ENCODE measurements at regions not wholly inside any gene's neighbourhood (a gene's known extent, or its start where the extent isn't known, plus 50 kb on each side); places are given as distances from the start of the nearest gene placed in this dataset.

DNA sequence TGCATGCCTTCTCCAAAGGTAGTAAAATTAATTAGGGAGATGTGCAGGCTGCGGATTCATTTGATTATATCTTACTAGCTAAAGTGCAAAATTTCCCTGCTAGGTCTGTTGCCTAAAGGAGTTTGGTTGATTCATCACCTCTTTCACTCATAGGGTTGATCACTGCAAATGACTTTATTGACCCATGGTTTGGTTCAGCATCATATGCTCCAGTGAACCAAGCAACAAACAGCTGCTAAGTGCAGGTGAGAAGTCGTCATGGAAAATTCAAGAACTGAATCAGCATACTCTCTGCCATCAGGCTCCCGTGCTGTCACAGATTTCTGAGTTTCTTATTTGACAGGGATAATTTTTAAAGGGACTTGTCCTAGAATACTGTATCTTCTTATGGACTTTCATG lies 571.8 kb upstream of the CDH18 start:
- DNase-seq (ENCODE audit: low read depth), result no peak

DNA sequence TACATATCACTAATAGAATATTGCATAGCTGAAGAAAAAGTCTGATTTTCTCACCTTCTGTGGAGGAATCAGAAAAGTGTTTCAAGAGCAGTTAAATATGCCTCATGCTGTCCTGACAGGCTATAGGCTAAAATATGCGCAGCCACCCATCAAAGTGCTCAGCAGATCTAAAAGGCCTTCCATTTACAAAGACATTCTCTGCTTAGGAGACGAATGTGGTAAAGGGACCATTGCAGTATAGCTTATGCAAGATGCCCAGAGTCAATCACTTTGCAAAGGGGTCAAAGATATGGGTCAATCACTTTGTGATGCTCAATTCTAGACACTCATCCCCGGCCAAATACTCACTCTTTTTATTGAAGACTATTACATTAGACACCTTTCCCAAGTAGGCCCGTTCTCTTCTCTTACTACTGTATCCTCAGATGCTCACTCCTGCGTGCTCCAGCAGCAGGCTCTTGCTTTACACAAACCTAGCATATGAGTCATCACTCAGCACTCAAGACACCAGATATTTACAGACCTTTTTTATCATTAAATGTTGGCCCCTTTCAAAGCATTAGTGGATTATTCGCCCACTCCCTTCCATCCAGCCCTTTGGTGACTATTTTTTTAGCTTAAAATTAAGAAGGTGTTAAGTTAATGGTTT lies 568.2 kb upstream of the CDH18 start:
- DNase-seq (ENCODE audit: low read depth), result no peak

DNA sequence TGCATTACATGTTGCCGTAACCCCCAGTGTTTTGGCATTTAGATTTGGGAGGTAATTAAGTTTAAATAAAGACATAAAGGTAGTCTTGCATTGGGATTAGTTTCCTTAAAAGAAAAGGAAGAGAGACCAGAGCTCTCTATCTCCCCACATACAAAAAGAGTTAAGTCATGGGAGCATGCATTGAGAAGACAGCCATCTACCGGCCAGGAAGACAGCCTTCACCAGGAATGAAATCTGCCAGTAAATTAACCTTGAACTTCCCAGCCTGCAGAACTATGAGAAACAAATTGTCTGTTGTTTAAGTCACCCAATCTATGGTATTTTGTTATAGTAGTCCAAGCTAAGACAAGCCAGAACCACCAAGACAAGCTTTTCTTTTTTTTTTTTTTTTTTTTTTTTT lies 567.0 kb upstream of the CDH18 start:
- no peak for DNase-seq (ENCODE audit: low read depth)

DNA sequence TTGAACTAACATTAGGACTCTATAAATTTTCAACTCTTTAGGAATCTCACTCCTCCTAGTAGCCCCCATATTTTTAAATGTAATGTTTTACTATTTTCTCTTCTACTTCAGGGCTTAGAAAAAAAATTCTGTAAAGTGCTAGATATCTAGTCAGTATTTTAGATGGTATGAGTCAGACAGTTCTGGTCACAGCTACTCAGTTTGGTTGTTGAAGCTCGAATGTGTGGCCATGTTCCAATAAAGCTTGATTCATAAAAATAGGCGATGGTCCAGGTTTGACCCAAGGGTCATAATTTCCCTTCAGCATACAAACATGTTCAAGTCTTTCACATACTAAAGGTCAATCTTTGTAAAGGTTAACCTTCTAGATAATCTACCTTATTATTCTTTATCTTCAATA lies 566.0 kb upstream of the CDH18 start:
- DNase-seq (ENCODE audit: low read depth), result no peak

DNA sequence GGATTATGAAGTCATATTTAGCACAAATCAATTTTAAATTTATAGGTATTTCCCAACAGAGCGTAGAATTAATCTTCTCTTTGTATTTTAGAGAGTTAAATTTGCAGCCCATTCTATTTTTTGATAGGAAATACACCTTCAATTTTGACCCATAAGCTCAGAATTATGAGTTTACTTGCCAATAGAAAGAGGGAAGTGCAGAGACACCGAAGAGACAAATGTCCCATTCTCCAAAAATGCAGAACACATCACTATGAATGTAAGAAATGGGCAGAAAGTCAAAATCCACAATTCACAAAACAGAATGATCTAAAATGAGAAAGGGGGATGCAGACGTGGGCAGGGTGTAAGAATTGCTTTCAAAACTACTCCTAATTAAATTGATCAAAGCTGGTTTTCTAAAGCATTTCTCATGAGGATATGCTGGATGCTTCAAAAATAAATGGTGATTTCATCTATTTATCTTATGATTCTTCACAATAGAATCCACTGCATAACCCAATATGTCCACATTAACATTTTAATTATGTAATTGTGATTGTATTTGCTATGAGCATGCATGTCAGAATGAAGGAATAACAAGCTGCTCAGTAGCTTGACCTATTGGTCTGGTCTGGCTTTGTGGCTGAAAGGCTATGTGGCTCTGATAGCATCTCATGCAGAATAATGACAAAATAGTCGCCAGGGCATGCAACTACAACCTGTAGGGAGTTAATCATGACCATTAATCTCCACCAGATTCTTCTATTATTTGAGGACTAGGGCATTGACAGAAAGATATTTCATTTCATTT lies 550.1 kb upstream of the CDH18 start:
- DNase-seq (ENCODE audit: low read depth), result no peak

DNA sequence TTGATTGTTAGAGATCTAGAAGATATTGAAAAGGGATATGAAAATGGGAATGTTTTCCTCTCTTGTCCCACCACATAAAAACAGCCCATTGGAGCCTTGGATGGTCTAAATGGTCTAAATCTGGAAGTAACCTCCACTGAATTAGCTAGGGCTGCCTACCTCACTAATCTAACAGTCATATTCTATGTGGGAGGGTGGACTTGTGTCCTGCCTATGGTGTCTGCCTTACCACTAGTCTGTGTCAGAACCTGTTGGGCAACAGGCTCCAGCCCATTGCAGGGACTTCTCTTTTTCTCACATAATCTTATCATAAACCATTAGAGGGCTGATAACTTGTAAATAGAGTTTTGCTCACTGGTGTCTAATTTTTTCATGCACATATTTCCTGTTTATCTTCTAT lies 548.8 kb upstream of the CDH18 start:
- no peak for DNase-seq (ENCODE audit: low read depth)

DNA sequence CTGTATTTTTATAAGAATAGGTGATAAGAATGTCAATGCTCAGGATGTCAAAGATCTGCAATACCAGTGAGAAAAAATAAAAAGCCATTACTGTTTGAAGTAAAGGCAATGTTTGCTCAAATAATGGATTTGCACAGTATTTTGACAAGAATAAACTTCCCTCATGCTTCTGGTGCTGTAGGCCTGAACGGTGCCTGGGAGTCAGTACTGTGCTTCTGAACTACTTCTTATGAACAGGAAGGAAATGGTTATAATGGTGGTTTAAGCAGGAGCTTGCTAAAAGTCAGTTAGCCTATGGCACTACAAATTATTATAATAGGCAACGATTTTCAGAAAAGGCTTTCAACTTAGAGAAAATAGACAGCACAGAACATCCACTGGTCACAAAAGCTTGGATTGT lies 548.3 kb upstream of the CDH18 start:
- DNase-seq (ENCODE audit: low read depth), result no peak

DNA sequence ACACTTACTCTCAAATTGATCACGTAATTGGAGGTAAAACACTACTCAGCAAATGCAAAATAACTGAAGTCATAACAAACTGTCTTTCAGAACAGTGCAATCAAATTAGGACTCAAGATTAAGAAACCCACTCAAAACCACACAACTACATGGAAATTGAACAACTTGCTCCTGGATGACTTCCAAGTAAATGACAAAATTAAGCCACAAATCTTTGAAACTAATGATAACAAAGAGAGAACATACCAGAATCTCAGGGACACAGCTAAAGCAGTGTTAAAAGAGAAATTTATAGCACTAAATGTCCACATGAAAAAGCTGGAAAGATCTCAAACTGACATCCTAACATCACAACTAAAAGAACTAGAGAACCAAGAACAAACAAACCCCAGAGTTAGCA lies 540.5 kb upstream of the CDH18 start:
- DNase-seq (ENCODE audit: low read depth), result no peak

DNA sequence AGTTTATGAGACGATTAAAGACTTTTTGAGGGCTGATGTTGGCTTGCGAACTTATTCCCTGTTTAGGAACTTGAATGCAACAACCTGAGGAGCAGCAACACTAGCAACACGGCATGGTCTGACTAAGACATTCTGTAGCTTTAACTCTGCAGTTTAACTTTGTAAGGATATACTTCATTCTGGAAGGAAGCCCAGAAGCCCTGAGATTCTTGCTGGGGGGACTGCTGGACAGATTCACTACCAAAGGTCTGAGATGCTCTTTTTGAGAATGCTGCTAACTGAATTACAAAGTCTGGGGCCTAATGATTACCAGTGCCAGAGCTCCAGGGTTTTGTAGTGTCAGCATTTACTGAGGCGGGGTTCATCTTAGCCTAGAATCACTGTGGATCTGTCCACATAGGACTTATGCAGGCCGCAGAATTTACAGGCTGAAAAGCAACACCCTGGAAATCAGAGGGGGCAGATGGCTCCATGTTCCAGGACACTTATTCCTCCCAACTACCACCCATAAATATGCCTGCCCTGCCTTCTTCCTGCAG lies 537.1 kb upstream of the CDH18 start:
- no peak for DNase-seq (ENCODE audit: low read depth)

DNA sequence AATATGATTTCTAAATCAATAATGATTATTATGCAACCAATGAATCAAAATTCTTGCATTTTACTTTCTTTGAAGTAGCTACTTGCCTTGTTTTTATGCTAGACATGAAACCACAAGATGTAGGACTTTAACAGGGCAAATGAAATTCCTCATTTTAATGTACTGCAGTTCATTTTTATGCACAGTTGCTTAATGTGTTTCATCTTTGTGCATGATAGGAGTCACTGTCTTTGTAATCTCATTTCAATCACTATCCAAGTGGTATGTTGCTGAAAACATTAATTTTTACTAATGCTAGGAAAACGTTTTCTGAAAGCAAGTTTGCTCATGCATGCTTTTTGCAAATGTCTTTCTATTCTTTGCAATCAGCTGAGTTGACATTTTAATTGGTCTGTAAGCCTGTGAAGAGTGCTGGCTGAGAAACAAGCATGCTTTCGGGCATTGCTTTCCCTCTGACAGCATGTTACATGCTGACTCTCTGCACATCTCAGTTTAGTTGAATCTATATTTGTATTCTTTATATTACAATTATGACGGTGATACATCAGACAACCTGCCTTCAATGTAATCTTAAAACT lies 535.0 kb upstream of the CDH18 start:
- DNase-seq (ENCODE audit: low read depth), result no peak

DNA sequence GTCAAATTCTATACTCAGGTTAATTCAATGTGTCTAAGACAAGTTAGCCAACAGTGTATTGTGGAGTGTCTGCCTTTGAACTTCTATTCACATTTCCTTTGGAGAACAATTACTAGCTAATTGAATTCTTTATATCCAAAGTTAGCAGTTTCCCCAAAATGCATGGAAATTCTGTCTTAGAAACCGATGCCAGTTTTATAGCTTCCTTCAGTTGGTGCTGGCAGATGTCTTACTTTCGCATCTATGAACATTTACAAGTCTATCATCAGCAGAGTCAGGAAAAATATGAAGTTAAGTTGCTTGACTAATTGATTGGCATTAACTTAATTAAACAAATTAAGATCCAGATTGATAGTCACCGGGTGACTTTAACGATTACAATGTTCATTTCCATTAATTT lies 527.6 kb upstream of the CDH18 start:
- no peak for DNase-seq (ENCODE audit: low read depth)

DNA sequence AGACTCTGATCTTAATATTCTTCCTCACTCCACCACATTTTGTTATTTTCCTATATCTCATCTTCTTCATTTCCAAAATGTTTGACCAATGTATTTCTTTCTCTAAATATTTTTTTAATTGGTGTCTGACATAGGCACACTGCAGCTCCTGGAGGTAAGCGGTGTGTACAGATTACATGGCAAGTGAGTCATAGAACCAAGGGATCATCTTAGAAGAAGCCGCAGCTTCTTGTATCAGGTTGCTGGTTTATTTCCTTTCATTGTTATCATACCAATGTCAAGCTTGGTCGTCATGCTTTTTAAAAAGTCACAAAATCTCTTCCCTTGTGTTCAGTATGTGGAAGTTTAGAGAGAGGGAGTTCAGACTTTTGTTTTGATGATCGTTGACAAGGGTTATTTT lies 526.1 kb upstream of the CDH18 start:
- no peak for DNase-seq (ENCODE audit: low read depth)

DNA sequence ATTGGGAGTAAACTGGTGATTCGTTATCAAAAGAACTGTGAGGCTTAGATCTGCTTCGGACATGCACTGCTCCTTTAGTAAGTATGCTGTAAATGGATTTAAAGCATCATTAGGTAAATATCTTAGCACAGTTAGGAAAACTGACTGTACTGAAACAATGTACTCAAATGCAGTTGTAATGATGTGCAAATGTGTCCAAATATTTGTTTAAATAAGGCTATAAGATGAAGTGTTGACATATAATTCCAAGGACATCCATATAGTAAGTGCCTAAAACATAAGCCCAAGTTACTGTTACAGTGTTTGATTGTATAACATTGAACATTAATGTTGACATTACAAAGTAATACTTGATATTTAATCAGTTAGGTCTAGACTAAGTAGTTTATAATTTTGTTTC lies 512.5 kb upstream of the CDH18 start:
- DNase-seq (ENCODE audit: low read depth), result no peak

DNA sequence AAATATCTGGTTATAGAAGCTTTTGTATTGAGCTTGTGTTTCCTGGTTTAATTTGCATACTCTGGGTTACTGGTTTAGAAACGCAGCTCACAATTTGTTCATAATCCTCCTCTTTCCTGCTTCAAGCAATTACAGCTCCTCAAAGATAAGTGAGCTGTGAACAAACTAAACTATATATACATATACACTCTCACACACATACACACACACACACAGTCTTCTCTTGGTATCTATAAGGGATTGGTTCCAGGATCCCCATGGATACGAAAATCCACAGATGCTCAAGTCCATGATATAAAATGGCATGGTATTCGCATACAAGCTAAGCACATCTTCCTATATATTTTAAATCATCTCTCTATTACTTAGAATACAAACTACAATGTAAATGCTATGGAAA lies 510.9 kb upstream of the CDH18 start:
- no peak for DNase-seq (ENCODE audit: low read depth)

DNA sequence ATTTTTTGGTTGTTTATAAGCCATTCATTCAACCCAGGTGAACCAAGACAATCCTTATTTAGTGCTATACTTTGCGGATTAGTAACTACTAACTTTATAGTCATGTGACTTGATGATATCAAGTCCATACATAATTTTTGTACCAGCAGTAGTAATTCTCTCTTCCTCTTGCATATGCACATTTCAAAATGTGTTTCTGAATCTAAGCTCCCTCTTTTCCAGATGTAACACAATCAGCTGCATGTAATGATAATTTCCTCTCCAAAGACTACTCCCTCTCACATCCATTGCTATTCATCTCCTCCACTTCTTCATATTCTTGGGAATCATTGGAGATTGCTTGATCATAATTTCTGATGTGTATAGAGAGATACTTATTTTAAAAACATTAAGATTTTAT lies 510.1 kb upstream of the CDH18 start:
- no peak for DNase-seq (ENCODE audit: low read depth)

DNA sequence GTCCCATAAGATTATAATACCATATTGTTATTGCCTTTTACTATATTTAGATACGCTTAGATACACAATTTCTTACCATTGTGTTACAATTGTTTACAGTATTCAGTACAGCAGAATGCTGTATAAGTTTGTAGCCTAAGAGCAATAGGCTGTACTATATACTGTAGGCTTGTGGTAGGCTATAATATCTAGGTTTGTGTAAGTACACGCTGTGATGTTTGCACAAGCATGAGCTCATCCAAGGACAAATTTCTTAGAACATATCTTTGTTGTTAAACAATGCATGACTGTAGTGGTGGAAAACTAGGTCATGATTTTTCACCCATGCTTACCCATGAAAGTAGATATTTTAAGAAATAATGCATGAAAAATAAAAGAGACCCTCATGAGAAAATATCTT lies 509.4 kb upstream of the CDH18 start:
- no peak for DNase-seq (ENCODE audit: low read depth)

DNA sequence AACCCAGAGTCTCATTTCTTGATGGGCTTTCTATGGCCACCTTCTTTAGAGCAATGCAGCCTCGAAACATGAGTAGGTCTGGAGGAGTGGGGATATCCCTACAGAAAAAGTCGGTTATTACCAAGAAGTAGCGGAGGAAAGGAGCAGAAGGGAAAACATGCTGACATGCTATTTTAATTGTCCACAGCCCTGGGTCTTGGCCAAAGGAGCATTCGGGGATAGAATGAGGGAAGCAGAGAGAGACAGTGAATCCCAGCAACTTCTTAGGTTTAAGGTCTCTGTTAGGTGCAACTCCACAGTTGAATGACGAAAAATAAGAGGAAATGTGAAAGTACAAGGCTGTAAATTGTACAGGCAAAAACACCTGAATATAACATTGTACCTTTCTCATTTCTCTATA lies 506.7 kb upstream of the CDH18 start:
- DNase-seq (ENCODE audit: low read depth), result no peak

DNA sequence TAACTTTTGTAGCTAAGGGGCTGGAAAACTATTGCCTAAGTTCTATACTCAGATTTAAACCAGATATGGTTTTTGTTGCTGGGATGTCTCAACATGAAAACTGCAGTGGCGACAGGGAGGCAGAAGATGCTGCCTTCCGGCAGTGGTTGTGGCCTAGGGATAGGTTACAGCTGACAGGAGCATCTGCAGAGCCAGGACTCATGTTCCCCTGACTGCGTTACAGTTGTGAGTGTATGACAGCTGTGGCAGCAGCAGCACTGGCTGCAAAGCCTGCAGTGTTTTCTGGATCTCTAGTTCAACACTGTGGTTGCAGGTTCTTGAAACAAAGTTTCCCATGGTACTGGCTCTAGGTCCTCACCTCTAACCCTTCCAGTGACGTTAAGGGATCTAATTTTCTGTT lies 498.8 kb upstream of the CDH18 start:
- DNase-seq (ENCODE audit: low read depth), result no peak

DNA sequence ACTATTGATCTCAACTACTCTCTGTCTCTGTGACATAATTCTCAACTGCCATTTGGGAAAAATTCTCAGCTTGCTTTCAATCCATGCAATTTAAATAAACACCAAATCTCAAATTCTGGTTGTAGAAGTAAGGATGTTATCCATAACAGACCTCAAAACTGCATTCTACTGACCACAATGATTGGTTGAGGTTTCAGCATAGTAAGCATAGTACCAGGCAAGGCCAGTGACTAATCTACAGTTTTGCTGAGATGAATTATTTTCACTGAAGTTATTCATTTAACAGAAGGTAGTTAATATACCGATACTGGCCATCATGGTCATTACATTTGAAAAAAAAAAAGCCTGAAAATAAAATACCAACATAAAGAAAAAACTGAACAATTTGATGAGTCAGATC lies 488.0 kb upstream of the CDH18 start:
- DNase-seq (ENCODE audit: low read depth), result no peak

DNA sequence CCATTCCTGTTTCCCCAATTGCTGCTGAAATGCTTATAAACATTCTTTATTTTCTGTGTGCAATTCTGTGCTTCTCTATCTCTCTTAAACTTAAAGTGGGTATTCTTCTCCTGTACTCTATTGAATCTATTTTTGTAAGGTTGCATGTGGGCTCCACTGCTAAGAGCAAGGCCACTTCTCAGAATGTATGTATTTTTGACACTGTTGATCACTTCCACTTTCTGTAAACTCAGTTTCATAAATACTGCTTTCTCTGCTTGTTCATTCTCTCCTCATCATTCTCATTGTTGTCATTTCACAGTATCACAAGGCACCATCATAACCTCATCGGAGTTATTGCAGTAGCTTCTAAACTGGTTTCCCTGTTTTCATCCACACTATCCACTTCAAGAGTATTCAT lies 483.0 kb upstream of the CDH18 start:
- DNase-seq (ENCODE audit: low read depth), result no peak

DNA sequence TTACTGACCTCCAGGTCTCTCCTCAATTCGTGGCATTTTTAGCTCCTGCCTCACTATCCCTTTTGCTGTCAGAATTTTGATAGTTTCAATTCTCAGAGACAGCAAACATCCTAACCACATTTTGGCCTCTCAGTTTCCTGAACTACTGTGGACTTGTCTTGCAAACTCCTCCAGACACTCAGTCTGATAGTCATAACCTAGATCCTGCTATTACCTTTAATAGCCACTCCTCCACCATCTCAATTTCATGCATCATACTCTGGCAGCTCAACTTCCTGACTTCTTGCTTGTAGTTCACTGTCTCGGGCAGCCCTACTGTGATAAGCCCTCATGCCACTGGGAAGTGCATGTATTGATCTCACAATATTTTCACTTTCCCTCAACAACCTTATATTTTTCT lies 481.8 kb upstream of the CDH18 start:
- no peak for DNase-seq (ENCODE audit: low read depth)

DNA sequence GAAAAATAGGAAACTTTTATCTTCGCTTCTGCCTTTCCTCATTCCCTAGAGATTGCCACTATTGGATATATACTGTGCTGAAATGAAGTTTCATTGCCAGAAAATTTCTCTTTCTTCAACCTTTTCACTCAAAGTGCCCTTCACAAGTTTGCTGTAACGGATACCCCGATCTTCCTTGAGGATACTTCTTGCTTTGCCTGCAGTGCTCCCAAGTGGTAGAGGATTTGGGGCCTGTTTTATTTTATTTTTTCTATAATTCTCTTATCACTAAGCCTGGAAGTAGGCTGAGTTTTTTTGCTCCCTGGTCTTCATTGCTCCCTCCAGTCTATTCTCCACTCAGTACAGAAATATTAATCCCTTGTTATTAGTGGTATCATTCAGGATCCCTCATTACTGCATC lies 481.4 kb upstream of the CDH18 start:
- no peak for DNase-seq (ENCODE audit: low read depth)

DNA sequence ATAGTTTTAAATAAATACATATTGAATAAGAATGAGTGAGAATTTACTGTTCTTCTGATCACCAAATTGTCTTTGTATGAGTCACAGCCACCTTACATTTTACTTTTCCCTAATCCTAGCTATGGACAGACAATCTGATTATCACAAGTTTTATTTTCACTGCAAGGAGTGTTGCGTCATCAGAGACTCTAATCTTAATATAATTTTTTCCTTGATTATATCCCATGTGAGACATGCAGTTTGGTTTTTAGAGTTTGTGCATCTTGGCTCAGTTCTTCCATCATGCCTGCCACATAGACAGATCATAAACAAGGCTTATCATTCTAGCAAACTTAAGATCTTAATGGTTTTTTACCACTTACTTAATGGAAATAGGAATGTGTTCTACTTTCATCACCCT lies 478.5 kb upstream of the CDH18 start:
- DNase-seq (ENCODE audit: low read depth), result no peak

Data from forelimb muscle (tissue), 1 donor.